Stimulated activated CD4-positive, alpha-beta T cell treated with anti-CD3 and anti-CD28 coated beads, TNF-alpha, amount 100 ng/mL, for 24 hours (primary cell): ENCODE measurements at regions not wholly inside any gene's neighbourhood (a gene's known extent, or its start where the extent isn't known, plus 50 kb on each side); places are given as distances from the start of the nearest gene placed in this dataset.

Experiments used
- DNase-seq, 3 experiments: peaks; one replicate each; pipeline ENCODE4 v3.0.0-alpha.2; 2020; ENCODE audit warnings: low read depth in 3 of 3

DNA sequence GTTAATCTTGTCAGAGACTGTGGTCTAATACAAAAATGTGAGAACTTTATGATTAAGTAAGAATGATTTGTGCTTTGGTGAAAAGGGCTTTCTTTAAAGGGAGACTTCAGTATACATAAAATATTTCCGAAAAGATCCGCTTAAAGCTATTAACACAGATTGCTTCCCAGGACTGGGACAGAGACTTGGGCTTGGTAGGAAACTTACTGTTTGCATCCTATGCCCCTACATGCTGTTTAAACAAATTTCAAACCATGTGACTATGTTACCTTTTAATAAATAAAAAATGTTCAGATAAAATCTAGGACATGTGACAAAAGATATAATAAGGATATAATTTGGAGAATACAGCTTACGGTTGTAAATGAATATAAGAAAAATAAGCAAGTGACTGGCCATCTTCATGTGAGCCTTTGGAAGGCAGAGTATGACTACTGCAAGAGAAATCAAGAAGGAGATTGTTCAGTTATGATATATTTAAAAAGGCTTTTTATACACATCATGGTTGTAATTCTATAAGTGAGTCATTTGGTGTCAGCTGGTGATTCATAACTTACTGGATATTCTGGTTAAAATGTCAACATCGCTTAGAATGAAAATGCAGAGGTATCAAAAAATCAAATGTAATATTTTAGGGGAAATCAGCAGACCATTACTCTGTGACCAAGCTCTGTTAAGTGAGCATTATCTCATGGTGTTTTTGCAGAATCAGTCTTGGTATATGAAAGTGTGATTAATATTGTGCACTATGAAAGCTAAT is 234.7 kb upstream of the E2F7 start:
- DNase-seq: no peak

DNA sequence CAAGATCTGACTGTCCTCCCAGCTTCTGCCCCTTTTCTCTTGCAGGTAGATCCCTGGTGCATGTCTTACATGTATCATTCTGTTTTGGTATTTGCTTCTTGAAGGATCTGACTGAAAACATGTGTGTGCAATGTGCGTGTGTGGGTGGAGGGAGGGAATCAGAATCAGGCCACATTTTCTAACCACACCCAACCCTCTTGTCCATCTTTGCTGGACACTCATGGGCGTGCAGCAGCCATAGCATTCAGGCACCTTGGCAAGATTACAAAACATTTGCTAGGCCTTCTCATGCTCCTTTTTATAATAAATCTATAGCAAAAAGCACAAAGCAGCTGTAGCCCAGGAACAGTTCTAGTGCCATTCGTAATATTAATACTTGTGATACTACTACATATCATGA is 233.6 kb upstream of the E2F7 start:
- DNase-seq: no peak

DNA sequence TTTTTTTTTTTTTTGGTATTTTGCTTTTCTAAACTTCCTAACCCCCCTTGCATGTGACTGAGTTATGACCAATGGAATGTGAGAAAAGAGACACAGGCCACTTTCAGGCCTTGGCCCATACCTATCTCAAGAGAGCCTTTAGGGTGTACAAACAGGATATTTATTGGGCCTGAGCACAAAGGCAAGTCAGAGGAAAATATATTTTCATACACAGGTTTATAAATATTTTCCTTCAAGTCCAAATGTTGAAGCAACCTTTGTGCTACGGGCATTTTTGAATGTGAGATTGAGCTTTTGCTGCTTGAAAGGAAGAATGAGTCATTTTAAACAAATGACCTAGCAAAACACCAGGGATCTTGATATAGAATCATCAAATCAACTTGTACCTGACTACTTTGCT is 228.6 kb upstream of the E2F7 start:
- DNase-seq: no peak

DNA sequence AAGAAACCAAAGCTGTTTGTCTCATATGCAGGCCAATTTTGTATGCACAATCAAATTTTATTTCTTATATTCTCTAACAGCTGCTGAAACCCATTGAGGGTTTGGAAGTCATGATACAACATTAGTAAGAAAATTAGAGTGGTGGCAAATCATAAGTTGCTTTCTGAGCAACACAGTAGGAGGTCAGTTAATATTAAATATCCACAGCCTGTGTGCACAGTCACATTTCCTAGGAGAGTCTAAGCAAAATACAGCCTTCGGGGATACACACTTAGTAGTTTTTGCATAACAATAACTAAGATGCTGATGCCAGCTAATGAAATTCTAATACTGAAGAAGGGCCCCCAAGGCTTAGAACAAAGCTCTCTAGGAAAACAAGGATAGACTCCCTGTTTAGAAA is 209.6 kb upstream of the E2F7 start:
- DNase-seq: no peak

DNA sequence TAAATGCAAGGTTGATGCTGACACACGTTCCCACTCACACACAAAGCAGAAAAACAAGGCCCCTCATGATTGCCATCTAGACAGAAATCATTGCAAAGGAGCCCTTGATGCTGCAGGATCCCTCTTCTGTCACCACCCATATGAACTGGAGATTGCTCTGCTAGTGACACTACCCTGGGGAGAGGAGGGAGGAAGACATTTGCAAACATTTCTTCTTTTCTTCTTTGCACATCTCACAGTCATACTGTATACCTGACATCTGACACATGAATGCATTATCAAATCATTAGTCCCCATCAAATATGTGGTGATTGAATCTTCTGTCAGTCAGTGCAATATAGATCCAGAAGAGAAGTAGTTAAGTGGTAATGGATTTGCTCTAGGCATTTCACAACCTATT is 208.5 kb upstream of the E2F7 start:
- no peak for DNase-seq

DNA sequence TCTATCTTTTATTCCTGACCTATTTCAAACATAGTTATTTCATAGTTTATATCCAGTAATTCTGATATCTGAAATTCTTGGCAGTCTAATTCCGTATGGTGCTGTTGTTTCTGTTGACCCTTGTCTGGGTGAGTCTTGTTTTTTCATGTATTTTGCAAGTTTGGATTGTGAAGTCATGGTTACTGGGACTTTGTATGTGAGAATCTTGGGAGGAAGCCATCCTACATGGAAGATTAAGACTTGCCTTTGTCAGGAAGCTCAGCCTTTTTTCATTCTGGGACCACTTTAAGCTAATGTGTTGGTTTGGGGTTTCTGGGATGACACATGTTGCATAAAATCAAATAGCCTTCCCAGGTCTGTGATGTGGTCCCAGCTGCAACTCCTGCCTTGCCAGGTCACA is 191.6 kb upstream of the E2F7 start:
- DNase-seq: no peak

DNA sequence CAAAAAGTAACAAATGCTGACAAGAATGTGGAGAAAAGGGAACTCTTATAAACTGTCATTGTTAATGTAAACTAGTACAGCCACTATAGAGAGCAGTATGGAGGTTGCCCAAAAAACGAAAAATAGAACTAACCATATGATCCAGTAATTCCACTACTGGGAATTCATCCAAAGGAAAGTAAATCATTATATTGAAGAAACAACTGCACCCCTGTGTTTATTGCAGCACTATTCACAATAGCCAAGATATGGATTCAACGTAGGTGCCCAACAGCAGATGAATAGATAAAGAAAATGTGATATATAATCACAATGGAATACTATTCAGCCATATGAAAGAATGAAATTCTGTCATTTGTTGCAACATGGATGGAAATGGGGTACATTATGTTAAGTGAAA is 188.0 kb upstream of the E2F7 start:
- no peak for DNase-seq

DNA sequence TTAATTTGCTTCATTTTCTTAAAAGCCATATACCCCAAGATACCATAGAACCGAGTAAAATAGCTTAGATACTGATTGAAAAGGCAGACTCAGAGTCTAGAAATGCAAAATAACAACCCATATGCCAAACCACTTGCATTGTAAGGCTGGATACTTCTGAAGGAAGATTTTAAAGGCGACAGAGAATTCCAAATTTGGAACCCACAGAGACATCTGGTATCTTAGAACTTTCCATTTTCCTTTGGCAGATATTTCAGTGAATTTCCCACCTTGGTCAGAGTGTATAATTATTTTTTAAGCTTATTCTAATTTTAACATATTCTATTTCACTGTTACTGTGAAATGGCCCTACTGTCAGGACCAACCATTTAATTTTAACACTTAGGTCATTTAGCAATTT is 186.4 kb upstream of the E2F7 start:
- no peak for DNase-seq

DNA sequence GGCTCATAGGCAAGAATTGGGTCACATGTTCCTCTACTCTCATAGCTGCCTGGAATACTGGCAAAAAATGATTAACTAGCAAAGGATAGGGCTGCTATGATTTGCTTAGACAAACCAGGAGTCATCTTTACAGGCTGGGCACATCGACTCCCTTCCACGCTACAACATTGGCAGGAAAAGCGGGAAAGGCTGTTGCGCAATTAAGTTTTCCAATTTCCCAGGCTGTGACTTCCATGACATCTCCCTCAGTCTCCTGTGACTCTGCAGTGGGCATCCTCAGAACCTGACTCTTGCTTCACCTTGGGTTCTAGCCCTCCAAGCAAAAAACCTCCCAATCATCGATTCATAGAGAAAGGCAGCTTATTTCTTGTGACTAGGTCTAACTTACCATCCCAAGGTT is 184.5 kb upstream of the E2F7 start:
- DNase-seq: no peak

DNA sequence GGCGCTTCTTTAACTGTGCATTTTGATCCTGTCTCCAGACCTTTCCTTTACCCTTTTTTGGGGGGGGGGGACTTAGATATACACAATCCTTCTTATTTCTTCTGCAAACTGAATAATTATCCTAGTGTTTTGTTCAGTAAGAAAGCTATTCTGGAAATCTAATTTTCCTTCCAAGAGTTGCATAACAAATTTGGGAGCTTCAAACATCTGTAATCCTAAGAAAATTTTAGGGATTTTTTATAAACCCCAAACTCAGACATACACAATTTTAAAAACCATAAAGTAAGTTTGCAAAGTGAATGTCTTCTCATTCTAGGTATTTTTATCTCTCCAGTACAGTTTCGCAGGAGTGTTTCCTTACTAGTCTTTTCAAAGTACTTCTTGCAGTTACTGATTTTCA is 182.7 kb upstream of the E2F7 start:
- no peak for DNase-seq

DNA sequence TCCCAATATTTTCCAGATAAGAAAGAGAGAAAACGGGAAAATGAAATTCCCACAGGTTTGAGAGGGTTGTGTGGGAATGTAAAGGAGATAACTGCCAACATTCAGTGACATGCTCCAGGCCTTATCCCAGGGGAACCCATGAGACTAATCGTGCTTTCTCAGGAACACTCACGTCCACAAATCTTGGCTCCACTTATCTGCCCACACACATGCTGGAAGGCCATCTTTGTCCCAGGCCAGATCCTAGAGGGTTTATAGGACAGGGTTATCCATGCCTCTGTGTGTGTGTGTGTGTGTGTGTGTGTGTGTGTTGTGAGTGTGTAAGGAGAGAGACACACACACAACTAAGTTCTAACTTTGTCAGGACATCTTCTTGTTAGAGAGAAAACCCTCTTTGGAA is 182.2 kb upstream of the E2F7 start:
- DNase-seq: no peak

DNA sequence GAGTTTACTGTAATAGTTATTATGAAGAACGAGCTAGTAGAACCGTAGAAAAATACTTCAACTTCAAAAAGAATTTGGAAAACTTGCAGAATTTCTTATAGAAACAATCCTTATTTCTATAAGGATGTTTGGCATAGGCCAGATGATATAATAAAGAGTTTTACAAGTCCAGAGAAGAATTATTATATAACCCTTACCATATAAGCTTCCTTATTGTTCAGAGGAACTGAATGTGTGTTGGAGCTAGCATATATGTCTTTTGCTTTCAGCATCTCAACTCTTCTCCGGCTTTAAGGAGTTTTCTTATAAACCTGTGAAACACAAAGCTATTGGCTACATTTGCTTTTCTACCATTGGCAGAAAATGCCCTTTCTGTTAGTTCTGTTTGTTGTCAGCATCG is 178.0 kb upstream of the E2F7 start:
- no peak for DNase-seq

DNA sequence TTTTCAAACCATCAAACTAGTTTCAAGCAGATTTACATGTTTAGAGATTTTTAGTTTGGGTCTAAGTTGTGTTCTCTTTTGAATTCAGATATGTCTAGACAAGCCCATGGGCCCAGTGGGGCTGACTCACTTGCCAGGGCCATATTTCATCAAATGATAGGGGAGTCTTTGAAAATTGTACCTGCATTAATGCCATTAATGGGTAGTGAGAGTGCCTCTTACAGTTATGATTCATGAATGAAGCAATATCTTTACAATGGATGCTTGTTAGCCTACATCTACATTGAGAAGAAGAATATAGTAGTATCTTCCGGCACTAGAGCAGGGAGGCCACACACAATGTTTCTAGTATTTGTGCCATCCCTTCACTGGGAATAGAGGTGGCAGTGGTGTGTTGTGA is 174.2 kb upstream of the E2F7 start:
- no peak for DNase-seq

DNA sequence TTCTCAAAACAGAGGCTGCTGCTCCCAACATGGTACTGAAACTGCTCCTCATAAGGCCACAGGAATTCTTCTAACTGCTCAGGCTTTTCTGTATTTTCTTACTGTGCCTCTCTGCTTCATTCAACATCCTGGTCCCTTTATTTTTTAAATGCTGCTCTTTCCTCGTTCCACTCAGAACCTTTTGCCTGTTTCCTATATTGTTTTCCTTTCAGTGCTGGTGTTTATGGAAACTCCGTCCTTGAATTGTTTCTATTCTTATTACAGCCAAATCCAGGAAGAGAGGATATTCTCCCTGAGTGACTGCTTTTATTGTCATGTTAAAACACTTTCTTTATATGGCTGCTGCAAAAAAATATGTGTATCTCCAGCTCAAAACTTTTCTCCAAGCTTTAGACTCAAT is 173.0 kb upstream of the E2F7 start:
- DNase-seq: no peak

DNA sequence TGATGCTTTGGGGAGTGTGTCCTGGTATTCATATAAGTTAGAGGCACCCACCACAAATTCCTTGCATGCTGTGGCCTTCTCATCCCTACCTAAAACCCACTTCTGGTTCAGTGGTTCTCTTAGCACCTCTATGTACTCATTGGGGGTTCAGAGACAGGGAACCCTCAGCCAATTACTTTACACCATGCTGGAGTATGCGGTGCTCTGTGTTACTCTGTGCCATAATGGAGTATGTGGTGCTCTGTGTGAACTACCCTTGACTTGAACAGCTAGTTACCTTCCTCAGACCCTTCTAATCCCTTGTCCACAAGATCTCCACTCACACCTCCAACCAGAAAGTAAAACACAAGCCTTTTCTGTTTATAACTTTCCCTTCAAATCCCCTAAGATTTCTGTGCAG is 172.5 kb upstream of the E2F7 start:
- no peak for DNase-seq

DNA sequence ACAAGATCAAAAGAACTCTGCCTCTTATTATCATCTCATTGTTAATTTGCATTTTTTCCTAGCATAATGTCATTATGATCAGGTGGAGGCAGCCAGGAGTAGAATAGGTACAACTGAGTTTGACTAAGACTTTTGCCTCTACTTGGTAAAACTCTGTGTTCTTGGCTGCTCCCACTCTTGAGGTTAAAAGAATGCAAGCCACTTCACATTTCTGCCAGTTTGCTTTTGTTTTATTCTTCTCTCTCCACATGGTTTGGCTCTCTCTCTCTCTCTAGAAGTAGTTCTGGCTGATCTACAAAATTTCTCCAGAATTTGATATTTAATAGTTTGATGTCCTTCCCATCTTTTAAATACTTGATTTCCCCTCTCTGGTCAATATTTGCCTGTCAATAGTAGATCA is 170.7 kb upstream of the E2F7 start:
- DNase-seq: no peak

DNA sequence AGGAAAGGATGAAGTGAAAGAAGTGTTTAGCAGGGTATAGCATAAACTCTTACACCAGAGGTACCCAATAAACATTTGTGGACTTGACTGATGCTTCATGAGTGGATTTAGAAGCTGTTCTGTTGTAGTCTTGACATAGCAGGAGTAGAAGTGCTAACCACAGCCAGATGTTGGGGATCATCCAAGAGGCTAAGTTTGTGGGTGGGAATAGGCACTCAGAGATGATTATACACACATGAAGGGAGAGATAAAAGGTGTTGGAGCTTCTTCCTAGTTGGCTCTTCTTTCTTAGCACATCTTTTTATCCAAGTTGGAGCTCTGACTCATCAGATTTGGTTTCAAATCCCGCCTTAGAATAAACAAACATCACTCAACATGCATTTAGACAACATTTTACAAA is 166.7 kb upstream of the E2F7 start:
- no peak for DNase-seq

DNA sequence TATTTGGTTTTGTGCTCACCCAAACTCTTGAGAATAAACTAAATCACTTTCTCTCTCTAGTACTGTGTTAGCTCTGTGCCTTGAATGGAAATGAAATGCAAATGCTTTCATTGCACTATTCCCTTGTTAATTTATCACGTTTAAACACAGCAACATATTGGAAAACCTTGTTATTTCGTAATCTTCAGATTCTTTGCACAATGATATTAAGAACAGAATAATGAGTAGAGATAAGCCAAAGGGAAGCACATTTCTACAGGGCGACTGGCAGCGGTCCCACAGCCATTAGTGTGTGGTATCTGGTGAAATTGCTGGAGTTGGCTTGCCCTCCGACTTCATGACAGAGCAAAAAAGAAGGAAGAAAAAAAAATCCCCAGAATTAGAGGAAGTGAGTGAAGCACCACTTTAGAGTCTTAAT is 166.1 kb upstream of the E2F7 start:
- no peak for DNase-seq

DNA sequence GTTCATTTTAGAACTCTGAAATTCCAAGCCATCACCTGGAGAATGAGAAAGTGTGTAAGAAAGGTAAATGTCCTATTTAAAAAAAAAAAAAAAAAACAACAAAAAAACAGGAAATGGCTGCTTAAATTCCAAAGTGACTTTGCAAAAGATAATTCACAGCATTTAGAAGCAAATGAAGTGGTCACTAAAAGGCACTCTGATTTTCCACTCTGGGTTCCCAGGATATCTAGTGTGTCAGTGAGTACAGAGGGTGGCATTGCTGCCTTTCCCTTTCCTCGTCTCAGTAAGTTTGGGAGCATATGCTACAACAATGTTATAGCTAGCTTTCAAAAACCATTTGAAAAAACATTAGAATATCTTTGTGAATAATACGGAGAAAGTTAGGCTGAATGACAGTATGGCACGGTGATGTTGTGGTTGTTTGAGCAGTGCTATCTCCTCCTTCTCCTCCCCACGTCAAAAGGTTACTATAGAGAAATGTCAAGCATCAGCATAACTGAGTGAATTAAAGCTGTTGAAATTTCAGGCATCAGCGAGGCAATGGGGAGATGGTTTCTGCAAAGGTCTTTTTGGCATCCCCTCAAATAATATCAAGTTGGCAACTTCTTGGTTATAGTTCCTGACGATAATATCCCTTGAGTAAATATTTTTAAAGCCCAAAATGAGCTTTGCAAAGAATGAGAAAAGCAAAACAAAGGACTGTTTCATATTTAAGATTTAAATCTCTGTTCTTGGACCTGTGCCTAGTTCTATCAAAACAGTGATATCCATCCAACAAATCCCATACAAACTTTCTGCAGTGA is 164.5 kb upstream of the E2F7 start:
- no peak for DNase-seq

DNA sequence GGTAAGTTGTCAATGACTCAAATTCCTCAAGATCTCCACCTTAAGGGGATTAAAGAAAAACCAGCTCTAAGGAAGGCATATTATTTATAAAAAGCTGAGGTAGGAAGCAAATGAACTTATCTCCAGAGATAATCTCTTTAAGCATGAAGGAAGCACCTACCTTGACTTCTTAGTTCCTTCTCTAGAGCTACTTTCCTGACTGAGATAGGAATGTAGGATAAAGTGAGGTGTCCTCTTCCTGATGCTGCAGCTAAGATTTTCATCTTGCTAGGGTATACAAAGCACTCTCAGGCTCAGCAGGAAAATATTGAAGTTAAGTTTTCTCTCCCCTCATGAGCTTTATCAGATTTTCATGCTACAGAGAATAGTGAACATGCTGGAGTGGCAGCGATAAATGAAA is 163.0 kb upstream of the E2F7 start:
- DNase-seq: no peak

DNA sequence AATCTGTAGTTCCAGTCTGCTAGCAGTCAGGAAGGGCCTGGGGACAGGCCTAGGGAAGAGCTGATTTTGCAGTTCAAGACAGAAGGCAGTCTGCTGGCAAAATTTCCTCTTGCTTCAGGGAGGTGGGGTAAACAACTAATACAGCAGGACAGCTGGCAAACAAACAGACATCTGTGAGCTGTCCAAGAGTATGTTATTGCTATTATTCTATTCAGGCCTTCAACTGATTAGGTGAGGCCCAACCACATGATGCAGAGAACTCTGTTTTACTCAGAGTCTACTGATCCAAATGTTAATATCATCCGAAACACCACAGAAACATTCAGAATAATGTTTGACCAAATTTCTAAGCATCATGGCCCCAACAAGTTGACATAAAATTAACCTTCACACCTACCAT is 161.0 kb upstream of the E2F7 start:
- DNase-seq: no peak

DNA sequence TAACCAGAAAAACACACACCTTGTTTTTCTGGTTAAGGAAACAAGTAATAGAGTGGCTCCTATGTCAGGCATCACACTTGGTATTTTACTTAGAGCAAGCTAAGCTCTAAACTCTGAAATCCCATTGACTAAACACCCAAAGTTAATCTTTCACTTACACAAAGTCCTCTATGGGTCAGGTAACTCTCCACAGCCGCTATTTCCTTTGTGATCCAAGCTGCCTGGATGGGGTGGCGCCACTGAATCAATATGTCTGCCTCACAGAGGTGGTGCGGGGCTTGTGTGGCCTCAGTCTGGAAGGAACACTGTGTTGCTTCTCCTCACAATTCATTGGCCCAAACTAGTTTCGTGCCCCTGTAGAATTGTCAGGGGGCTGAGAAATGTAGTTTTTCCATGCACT is 160.0 kb upstream of the E2F7 start:
- no peak for DNase-seq

DNA sequence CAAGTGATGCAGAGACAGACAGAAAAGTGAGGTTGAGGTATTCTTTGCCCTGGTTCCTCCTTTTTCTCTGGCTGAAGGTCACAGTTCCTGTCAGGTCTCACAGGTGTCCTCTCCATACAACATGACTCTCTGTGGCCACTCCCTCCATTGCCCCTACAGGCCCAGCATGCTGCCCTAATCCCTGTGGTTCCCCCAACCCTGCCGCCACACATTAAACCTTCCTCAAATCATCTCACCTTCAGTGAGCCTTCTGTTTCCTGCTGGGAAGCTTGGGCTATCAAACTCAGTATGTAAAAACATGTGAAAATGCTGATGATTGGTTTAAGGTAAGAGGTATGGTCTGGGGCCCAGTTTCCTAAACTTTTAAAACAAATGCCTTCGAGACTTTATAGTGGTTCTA is 159.0 kb upstream of the E2F7 start:
- no peak for DNase-seq

DNA sequence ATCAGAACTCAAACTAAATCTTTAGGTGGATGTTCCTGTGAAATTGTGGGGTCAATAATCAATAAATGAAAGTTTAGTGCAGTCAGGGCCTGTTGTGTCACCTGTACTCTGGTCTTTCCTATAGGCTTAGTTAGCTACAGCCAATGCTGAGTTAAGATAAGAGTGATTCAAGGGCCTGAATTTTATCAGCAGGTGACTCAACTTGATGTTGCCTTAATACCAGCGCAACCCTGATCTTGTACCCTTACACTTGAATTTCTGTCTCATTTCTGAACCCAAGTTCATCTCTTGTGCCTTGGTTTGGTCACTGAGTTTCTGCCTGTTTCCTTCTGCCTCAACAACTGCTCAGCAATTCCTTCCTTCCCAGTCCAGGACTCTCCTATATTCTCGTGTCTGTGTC is 157.0 kb upstream of the E2F7 start:
- no peak for DNase-seq
